MM.1S (cell line): ENCODE measurements at regions not wholly inside any gene's neighbourhood (a gene's known extent, or its start where the extent isn't known, plus 50 kb on each side); places are given as distances from the start of the nearest gene placed in this dataset.
A peak's percentile ranks its signal among the peaks of the same experiment; 100 is the strongest.

ENCODE experiments used
- DNase-seq: peaks from one replicate; pipeline ENCODE4 v3.0.0-alpha.2; 2015
- H2AFZ ChIP-seq: fragments of 300-600 bp; sonication (generic); 2 replicates; pipeline ENCODE4 v1.6.0; 2016; ENCODE audit warnings: antibody characterized with exemption, low read length
- H3F3A ChIP-seq: fragments of 300-600 bp; sonication (generic); 2 replicates; pipeline ENCODE4 v1.6.1; 2016; ENCODE audit warnings: mild to moderate bottlenecking, antibody characterized with exemption, low read length, moderate library complexity, mixed read lengths; ENCODE audit not compliant: insufficient read depth
- H3K27ac ChIP-seq: fragments of 300-600 bp; sonication (generic); 2 replicates; pipeline ENCODE4 v1.5.1; 2016; ENCODE audit warnings: mild to moderate bottlenecking, low read length
- H3K27me3 ChIP-seq: fragments of 300-600 bp; sonication (generic); replicated peaks from 2 replicates; pipeline ENCODE4 v1.6.0; 2016; ENCODE audit warnings: low read length; ENCODE audit not compliant: insufficient read depth
- H3K36me3 ChIP-seq: fragments of 300-600 bp; sonication (generic); replicated peaks from 2 replicates; pipeline ENCODE4 v1.6.1; 2016; ENCODE audit warnings: mild to moderate bottlenecking, low read length, mixed read lengths; ENCODE audit not compliant: insufficient read depth
- H3K4me1 ChIP-seq: fragments of 300-600 bp; sonication (generic); 2 replicates; pipeline ENCODE4 v1.6.1; 2016; ENCODE audit warnings: low read length, mixed read lengths
- H3K4me2 ChIP-seq: fragments of 300-600 bp; sonication (generic); 2 replicates; pipeline ENCODE4 v1.6.0; 2016; ENCODE audit warnings: low read depth, low read length
- H3K4me3 ChIP-seq: fragments of 300-600 bp; sonication (generic); 2 replicates; pipeline ENCODE4 v1.5.1; 2016; ENCODE audit warnings: low read length, mixed read lengths
- H3K79me2 ChIP-seq: fragments of 300-600 bp; sonication (generic); 2 replicates; pipeline ENCODE4 v1.6.1; 2016; ENCODE audit warnings: mixed run types, low read length, mixed read lengths
- H3K9ac ChIP-seq: fragments of 300-600 bp; sonication (generic); 2 replicates; pipeline ENCODE4 v1.6.1; 2016; ENCODE audit warnings: low read length, mixed read lengths
- H3K9me2 ChIP-seq: fragments of 300-600 bp; sonication (generic); replicated peaks from 2 replicates; pipeline ENCODE4 v1.6.1; 2016; ENCODE audit warnings: mild to moderate bottlenecking, low read length, mixed read lengths; ENCODE audit not compliant: insufficient read depth
- H3K9me3 ChIP-seq: fragments of 300-600 bp; sonication (generic); replicated peaks from 2 replicates; pipeline ENCODE4 v1.6.1; 2016; ENCODE audit warnings: mild to moderate bottlenecking, low read length, mixed read lengths; ENCODE audit not compliant: insufficient read depth
- H4K20me1 ChIP-seq: fragments of 300-600 bp; sonication (generic); 2 replicates; pipeline ENCODE4 v1.6.1; 2016; ENCODE audit warnings: mild to moderate bottlenecking, low read length, moderate library complexity, mixed read lengths; ENCODE audit not compliant: insufficient read depth
- CTCF ChIP-seq: fragments of 300-600 bp; sonication (generic); IDR thresholded peaks from 2 replicates; pipeline ENCODE4 v1.5.1; 2016; ENCODE audit warnings: antibody characterized with exemption, low read length, mixed read lengths
- EZH2 ChIP-seq: fragments of 300-600 bp; sonication (generic); optimal IDR thresholded peaks from 2 replicates; pipeline ENCODE3; 2017; ENCODE audit warnings: low read depth, mild to moderate bottlenecking, antibody characterized with exemption, low read length, mixed read lengths
- EZH2phosphoT487 ChIP-seq: fragments of 300-600 bp; sonication (generic); IDR thresholded peaks from 2 replicates; pipeline ENCODE4 v1.6.1; 2018; ENCODE audit warnings: antibody characterized with exemption, low read length

DNA sequence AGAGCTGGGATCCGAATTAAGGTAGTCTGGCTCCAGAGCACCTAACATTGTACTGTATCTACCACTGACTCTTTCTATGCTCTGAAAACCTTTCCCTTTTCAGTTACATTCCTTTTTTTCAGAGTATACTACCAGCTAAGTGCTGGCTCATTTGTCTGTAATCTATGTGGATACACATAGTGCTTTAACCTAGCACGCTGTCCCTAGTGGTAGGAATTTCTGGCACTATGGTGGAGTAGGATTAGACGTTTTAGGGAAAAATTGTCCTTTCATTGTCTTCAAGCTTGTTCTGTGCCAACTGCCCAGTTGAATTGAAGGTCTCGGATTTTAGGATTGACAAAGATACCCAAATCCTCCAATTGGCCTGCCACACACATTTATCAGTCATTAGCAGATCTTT, 259.1 kb upstream of the FERMT1 start:
- no peaks in the 10 kb centered on the region for H3F3A ChIP-seq
- no peaks in the 10 kb centered on the region for H3K9me2 ChIP-seq
- no peaks in the 10 kb centered on the region for H3K4me1 ChIP-seq
- H3K27ac ChIP-seq = no peak overlapping the region
- no peaks in the 10 kb centered on the region for H4K20me1 ChIP-seq
- no peaks in the 10 kb centered on the region for H3K9me3 ChIP-seq
- H3K27me3 ChIP-seq = no peaks in the 10 kb centered on the region
- H3K4me3 ChIP-seq = no peak overlapping the region
- no peak overlapping the region for H3K4me2 ChIP-seq
- TF ChIP-seq EZH2 (no peak), EZH2phosphoT487 (no peak), CTCF (peak; percentile 32)
- H3K79me2 ChIP-seq = no peaks in the 10 kb centered on the region
- DNase-seq = no peak
- H3K9ac ChIP-seq = no peak overlapping the region
- no peak overlapping the region for H2AFZ ChIP-seq
- no peaks in the 10 kb centered on the region for H3K36me3 ChIP-seq

DNA sequence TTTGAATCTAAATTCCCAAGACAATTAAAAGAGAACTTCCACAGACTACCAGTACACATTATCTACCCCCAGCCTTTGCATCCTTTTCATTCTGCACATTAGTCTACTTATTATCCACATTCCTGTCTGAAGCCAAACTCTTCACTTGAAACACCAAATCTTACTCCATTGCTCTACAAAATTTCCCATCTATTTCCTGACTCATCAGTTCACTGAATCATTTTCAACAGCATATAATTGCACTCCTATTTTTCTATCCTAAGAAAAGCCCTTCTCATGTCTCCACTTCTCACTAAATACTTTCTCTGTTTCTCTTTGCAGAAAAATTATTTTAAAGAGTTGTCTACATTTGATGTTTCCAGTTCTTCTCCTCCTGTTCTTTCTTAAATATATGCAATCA, 239.4 kb upstream of the FERMT1 start:
- no peaks in the 10 kb centered on the region for H3K9me3 ChIP-seq
- TF ChIP-seq CTCF (no peak), EZH2 (no peak), EZH2phosphoT487 (no peak)
- no peaks in the 10 kb centered on the region for H3K4me1 ChIP-seq
- no peaks in the 10 kb centered on the region for H3K9me2 ChIP-seq
- no peaks in the 10 kb centered on the region for H4K20me1 ChIP-seq
- H3F3A ChIP-seq = no peaks in the 10 kb centered on the region
- no peak overlapping the region for H3K27ac ChIP-seq
- no peaks in the 10 kb centered on the region for H3K36me3 ChIP-seq
- H3K79me2 ChIP-seq = no peaks in the 10 kb centered on the region
- no peak overlapping the region for H3K9ac ChIP-seq
- no peaks in the 10 kb centered on the region for H3K27me3 ChIP-seq
- no peak overlapping the region for H3K4me2 ChIP-seq
- H3K4me3 ChIP-seq = no peak overlapping the region
- no peak for DNase-seq
- no peak overlapping the region for H2AFZ ChIP-seq

- Histone ChIP-seq H3K27me3 (no peaks in the 10 kb centered on the region), H3K4me3 (no peak overlapping the region), H4K20me1 (no peaks in the 10 kb centered on the region), H3K79me2 (no peaks in the 10 kb centered on the region), H3K4me1 (no peaks in the 10 kb centered on the region), H2AFZ (no peak overlapping the region), H3K9ac (no peak overlapping the region), H3K9me3 (no peaks in the 10 kb centered on the region), H3K4me2 (no peak overlapping the region), H3K27ac (no peak overlapping the region), H3K36me3 (no peaks in the 10 kb centered on the region), H3K9me2 (no peaks in the 10 kb centered on the region), H3F3A (no peaks in the 10 kb centered on the region)
- DNase-seq = no peak
- TF ChIP-seq EZH2phosphoT487 = no peak
- TF ChIP-seq CTCF = no peak
- no peak for TF ChIP-seq EZH2
These were observed 237.9 kb upstream of the FERMT1 start for GRCh38 chr20:6360766-6361165.
